GM23248 (cell line): ENCODE measurements at regions not wholly inside any gene's neighbourhood (a gene's known extent, or its start where the extent isn't known, plus 50 kb on each side); places are given as distances from the start of the nearest gene placed in this dataset.

ENCODE experiments used
- EZH2 ChIP-seq: fragments of 200-600 bp; sonication (generic); IDR thresholded peaks from 2 replicates; pipeline ENCODE4 v1.6.1; 2018; ENCODE audit warnings: antibody characterized with exemption, mild to moderate bottlenecking; ENCODE audit not compliant: insufficient read depth, poor library complexity, severe bottlenecking
- EZH2phosphoT487 ChIP-seq: fragments of 200-600 bp; sonication (generic); IDR thresholded peaks from 2 replicates; pipeline ENCODE4 v1.6.1; 2018; ENCODE audit warnings: antibody characterized with exemption, moderate library complexity, mild to moderate bottlenecking, low read depth; ENCODE audit not compliant: insufficient read depth

DNA sequence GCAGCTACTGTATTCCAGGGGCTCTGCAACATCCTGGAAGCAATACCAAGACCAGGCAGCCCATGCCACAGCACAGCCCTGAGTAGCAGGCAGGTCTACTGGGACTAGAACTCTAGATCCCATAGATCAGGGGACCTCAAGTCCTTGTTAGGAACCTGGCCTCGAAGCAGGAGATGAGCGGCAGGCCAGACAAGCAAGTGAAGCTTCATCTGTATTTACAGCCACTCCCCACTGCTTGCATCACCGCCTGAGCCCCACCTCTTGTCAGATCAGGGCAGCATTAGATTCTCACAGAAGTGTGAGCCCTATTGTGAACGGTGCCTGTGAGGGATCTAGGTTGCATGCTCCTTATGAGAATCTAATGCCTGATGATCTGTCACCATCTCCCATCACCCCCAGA is 295.7 kb upstream of the TNRC6C start:
- TF ChIP-seq EZH2 (no peak), EZH2phosphoT487 (no peak)
